IgD-negative memory B cell (primary cell): ENCODE measurements at regions not wholly inside any gene's neighbourhood (a gene's known extent, or its start where the extent isn't known, plus 50 kb on each side); places are given as distances from the start of the nearest gene placed in this dataset.
A peak's percentile ranks its signal among the peaks of the same experiment; 100 is the strongest.
"Not testable (repeated sequence)": the region's sequence is repeated elsewhere in the genome, so short reads cannot be mapped to it uniquely, and the experiment has no call there.

Experiments
- H3K27ac Mint-ChIP-seq, 3 donors: one replicate each; pipeline ENCODE4 v1.8.0; 2020 to 2022; ENCODE audit warnings: mild to moderate bottlenecking in 3 of 3, mixed read lengths in 3 of 3, moderate library complexity in 1 of 3
- H3K27me3 Mint-ChIP-seq: one replicate; pipeline ENCODE4 v1.8.0; 2021; ENCODE audit warnings: mixed read lengths
- H3K36me3 Mint-ChIP-seq: one replicate; pipeline ENCODE4 v1.8.0; 2020; ENCODE audit warnings: mild to moderate bottlenecking, mixed read lengths
- H3K4me1 Mint-ChIP-seq, 3 donors: one replicate each; pipeline ENCODE4 v1.8.0; 2020 to 2022; ENCODE audit warnings: mixed read lengths in 3 of 3, mild to moderate bottlenecking in 1 of 3
- H3K4me3 Mint-ChIP-seq, 4 donors: one replicate each; pipeline ENCODE4 v1.8.0; 2020 to 2022; ENCODE audit warnings: mild to moderate bottlenecking in 4 of 4, mixed read lengths in 4 of 4, moderate library complexity in 3 of 4
- H3K9me3 Mint-ChIP-seq, 3 donors: one replicate each; pipeline ENCODE4 v1.8.0; 2020 to 2021; ENCODE audit warnings: mixed read lengths in 3 of 3, mild to moderate bottlenecking in 1 of 3

- peak overlapping the region in 1 of 3 donors; percentile 59 for H3K27ac Mint-ChIP-seq
- not testable (repeated sequence) for H3K4me1 Mint-ChIP-seq, H3K27me3 Mint-ChIP-seq, H3K36me3 Mint-ChIP-seq, H3K4me3 Mint-ChIP-seq, H3K9me3 Mint-ChIP-seq
Measured at GRCh38 chr9:22508354-22508753, 61.7 kb downstream of the DMRTA1 start.

- H3K4me3 Mint-ChIP-seq = no peak overlapping the region
- no peaks in the 10 kb centered on the region for H3K27me3 Mint-ChIP-seq
- H3K9me3 Mint-ChIP-seq = peaks cover 0 to 4% (median 0%) of the 10 kb centered on the region in 3 donors
- no peaks in the 10 kb centered on the region for H3K4me1 Mint-ChIP-seq
- H3K27ac Mint-ChIP-seq = no peak overlapping the region
- peaks cover 2% of the 10 kb centered on the region for H3K36me3 Mint-ChIP-seq
Measured at GRCh38 chr9:22508790-22509189, 62.2 kb downstream of the DMRTA1 start.

DNA sequence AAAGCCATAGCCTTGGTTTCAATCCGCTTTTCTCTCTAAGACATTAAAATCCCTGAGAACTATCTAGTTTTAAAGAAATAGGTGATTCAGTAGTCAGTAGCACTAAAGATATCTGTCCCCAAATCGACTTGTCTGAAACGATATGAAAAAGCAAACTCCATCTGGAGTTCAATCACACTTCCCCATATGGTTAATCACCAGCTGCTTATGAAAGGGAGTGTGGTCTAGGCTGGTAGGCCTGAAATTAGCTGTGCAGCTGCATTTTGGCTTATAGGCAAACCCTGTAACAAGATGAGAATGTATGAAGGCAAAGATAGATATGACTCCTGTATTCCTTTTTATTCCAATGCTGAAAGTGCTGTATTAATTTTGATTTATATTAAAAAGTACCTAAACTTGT lies 65.9 kb downstream of the DMRTA1 start:
- Mint-ChIP-seq H3K9me3 (peaks cover 0 to 1% (median 0%) of the 10 kb centered on the region in 3 donors), H3K36me3 (peaks cover 2% of the 10 kb centered on the region), H3K4me1 (peaks cover 0 to 5% (median 0%) of the 10 kb centered on the region in 3 donors), H3K27ac (no peak overlapping the region), H3K4me3 (no peak overlapping the region), H3K27me3 (no peaks in the 10 kb centered on the region)

DNA sequence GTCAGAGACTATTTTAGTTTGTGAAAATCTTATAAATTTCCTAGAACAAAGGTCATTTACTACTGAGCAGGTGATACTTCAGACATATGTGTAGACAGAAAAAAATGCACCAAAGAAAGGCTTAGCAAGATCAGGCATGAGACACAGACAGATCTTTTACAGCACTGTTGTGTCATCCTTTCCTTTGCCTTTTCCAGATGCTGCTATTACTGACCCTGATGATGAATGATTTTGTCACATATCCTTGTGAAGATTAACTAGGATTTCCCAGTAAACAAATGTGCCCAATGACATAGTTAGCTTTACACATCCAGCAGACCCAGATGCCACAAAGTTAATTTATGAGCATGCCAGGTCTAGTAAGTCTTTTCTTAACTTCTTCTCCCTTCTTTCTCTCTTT lies 68.2 kb downstream of the DMRTA1 start:
- H3K36me3 Mint-ChIP-seq = peaks cover under 1% of the 10 kb centered on the region
- no peak overlapping the region for H3K27ac Mint-ChIP-seq
- no peaks in the 10 kb centered on the region for H3K9me3 Mint-ChIP-seq
- H3K4me1 Mint-ChIP-seq = peaks cover 0 to 5% (median 0%) of the 10 kb centered on the region in 3 donors
- no peak overlapping the region for H3K4me3 Mint-ChIP-seq
- H3K27me3 Mint-ChIP-seq = no peaks in the 10 kb centered on the region

DNA sequence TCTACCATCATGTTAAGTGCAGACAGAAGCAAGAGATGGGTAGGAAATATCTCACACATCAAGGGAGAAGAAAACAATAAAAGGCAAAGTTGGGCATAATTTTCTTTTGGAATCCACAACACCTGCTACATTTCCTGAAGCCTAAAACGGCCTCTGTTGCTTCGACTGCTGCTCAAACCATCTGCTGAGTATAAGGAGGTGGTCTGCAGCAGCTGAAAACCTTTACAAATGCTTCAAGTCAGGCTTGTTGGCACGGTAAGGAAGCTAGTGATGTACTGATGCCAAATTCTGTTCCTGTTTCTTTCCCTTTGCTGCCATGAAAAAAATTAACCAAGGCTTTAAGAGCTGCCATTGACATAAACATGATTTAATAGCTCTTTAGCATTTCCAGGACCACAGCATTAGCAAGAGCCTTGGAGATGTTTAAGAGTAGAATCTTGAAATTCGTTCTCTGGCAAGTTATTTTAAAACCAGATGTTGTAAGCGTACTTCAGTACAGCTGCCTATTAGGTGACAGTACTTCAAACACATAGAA lies 75.6 kb downstream of the DMRTA1 start:
- Mint-ChIP-seq H3K4me1 (peaks cover 0 to 1% (median 0%) of the 10 kb centered on the region in 3 donors), H3K36me3 (no peaks in the 10 kb centered on the region), H3K27ac (no peak overlapping the region), H3K27me3 (peaks cover 2% of the 10 kb centered on the region), H3K4me3 (no peak overlapping the region), H3K9me3 (peaks cover 0 to 2% (median 0%) of the 10 kb centered on the region in 3 donors)

DNA sequence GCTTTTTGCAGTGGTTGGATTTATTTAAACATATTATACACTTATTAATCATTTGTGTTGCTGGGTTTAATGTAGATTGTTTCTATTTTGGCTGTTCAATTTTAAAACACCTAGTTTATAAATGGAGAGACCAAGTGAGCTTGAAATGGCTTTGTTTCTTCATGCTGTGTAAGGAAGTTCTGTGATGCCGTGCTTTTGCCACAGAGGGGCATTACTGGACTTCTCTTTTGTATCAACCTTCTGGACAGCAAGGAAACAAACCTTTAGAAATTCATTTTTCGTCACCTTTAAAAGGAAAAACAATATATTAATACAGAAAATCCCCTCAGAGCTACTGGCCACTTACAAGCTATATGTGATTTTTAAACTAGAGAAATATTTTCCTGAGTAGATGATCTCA lies 81.9 kb downstream of the DMRTA1 start:
- Mint-ChIP-seq H3K4me3 (no peak overlapping the region), H3K4me1 (no peaks in the 10 kb centered on the region)

GRCh38 chr9:22529426-22530199 lies 83.0 kb downstream of the DMRTA1 start:
- H3K36me3 Mint-ChIP-seq = no peaks in the 10 kb centered on the region
- no peak overlapping the region for H3K4me3 Mint-ChIP-seq
- no peaks in the 10 kb centered on the region for H3K27me3 Mint-ChIP-seq
- H3K9me3 Mint-ChIP-seq = peaks cover 0 to 4% (median 0%) of the 10 kb centered on the region in 3 donors
- no peaks in the 10 kb centered on the region for H3K4me1 Mint-ChIP-seq
- no peak overlapping the region for H3K27ac Mint-ChIP-seq

More for the DNA sequence above, 81.9 kb downstream of the DMRTA1 start:
- no peaks in the 10 kb centered on the region for H3K36me3 Mint-ChIP-seq
- H3K27me3 Mint-ChIP-seq = no peaks in the 10 kb centered on the region
- no peak overlapping the region for H3K27ac Mint-ChIP-seq
- peaks cover 0 to 3% (median 0%) of the 10 kb centered on the region in 3 donors for H3K9me3 Mint-ChIP-seq

GRCh38 chr9:22535780-22536179 lies 89.2 kb downstream of the DMRTA1 start:
- Mint-ChIP-seq H3K27ac (no peak overlapping the region), H3K36me3 (no peaks in the 10 kb centered on the region), H3K4me1 (no peaks in the 10 kb centered on the region), H3K27me3 (no peaks in the 10 kb centered on the region), H3K4me3 (no peak overlapping the region), H3K9me3 (peaks cover 0 to 4% (median 0%) of the 10 kb centered on the region in 3 donors)

DNA sequence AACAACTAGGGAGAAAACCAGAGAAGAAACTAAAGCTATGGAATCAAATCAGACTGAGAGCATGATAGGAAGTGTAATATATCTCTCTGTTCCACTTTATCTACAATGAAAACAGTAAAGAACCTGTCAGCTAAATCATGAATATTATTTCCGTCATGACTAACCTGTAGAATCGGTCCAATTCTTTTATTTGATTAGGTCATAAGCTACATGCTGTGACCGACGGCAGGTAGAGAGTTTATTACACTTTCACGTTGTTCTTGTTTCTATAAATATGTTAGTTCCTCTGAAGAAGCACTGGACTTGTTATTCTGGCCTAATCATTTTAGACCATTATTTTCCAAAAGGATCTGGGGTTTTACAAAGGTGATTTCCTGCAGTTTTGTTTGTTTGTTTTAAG lies 91.1 kb downstream of the DMRTA1 start:
- Mint-ChIP-seq H3K4me3 (no peak overlapping the region), H3K4me1 (no peaks in the 10 kb centered on the region), H3K9me3 (peaks cover 0 to 4% (median 0%) of the 10 kb centered on the region in 3 donors), H3K27me3 (no peaks in the 10 kb centered on the region), H3K27ac (no peak overlapping the region), H3K36me3 (no peaks in the 10 kb centered on the region)

- no peaks in the 10 kb centered on the region for H3K27me3 Mint-ChIP-seq
- H3K36me3 Mint-ChIP-seq = no peaks in the 10 kb centered on the region
- H3K27ac Mint-ChIP-seq = no peak overlapping the region
- H3K4me3 Mint-ChIP-seq = no peak overlapping the region
- H3K9me3 Mint-ChIP-seq = peaks cover 0 to 1% (median 0%) of the 10 kb centered on the region in 3 donors
- H3K4me1 Mint-ChIP-seq = no peaks in the 10 kb centered on the region
Measured at GRCh38 chr9:22548625-22549024, 102.0 kb downstream of the DMRTA1 start.

- Mint-ChIP-seq H3K27me3 (no peaks in the 10 kb centered on the region), H3K36me3 (no peaks in the 10 kb centered on the region), H3K9me3 (peaks cover 2 to 26% (median 6%) of the 10 kb centered on the region in 3 donors), H3K27ac (no peak overlapping the region), H3K4me1 (no peaks in the 10 kb centered on the region), H3K4me3 (no peak overlapping the region)
Measured at GRCh38 chr9:22574740-22575139, 128.1 kb downstream of the DMRTA1 start.

- Mint-ChIP-seq H3K4me3 (no peak overlapping the region), H3K27ac (no peak overlapping the region), H3K36me3 (no peaks in the 10 kb centered on the region), H3K9me3 (peaks cover 0 to 16% (median 9%) of the 10 kb centered on the region in 3 donors), H3K27me3 (no peaks in the 10 kb centered on the region), H3K4me1 (no peaks in the 10 kb centered on the region)
Measured at GRCh38 chr9:22580788-22581187, 134.2 kb downstream of the DMRTA1 start.

DNA sequence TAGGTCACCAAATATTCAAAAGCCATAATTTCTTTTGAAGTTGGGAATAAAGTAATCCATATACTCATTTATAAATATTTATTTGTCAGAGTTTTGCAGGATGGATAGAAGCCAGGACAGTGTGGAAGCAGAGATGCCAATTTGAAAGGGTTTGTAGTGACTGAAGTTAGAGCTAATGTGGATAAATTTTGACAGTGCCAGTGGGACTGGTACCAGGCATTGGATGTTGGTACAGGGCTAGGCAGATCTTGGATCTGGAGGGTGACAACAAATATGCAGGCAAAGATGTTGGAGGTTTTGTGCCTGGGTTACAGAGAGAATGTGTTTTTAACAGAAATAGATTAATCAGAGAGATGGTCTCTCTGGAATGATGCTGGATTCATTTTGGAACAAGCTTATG lies 135.6 kb downstream of the DMRTA1 start:
- Mint-ChIP-seq H3K27me3 (no peaks in the 10 kb centered on the region), H3K9me3 (peaks cover 0 to 16% (median 9%) of the 10 kb centered on the region in 3 donors), H3K4me3 (no peak overlapping the region), H3K4me1 (no peaks in the 10 kb centered on the region), H3K27ac (no peak overlapping the region), H3K36me3 (no peaks in the 10 kb centered on the region)

DNA sequence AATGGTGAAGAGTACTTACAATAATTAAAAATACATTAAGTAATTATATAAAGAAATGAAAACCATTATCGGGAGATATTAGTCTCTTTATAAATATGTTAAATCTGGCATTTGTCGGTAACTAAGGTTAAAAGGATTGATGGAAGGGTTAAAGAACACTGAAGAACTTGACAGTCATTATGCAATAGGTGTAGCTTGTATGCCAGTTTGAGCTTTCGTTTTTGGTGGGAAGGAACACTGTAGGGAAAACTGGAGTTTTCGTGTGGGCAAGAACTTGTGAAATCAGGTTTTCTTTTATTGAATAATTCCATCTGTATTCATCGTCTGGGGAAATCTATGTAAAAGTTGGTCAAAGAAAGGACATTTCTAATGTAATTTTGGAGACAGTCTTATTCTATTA lies 142.3 kb downstream of the DMRTA1 start:
- H3K36me3 Mint-ChIP-seq = no peaks in the 10 kb centered on the region
- H3K4me3 Mint-ChIP-seq = no peak overlapping the region
- H3K9me3 Mint-ChIP-seq = peaks cover 0 to 3% (median 0%) of the 10 kb centered on the region in 3 donors
- H3K27me3 Mint-ChIP-seq = no peaks in the 10 kb centered on the region
- H3K27ac Mint-ChIP-seq = no peak overlapping the region
- H3K4me1 Mint-ChIP-seq = no peaks in the 10 kb centered on the region

- Mint-ChIP-seq H3K9me3 (peaks cover 0 to 3% (median 0%) of the 10 kb centered on the region in 3 donors), H3K36me3 (peaks cover 2% of the 10 kb centered on the region), H3K27ac (no peak overlapping the region), H3K4me1 (no peaks in the 10 kb centered on the region), H3K4me3 (no peak overlapping the region), H3K27me3 (no peaks in the 10 kb centered on the region)
Measured at GRCh38 chr9:22590336-22591033, 143.9 kb downstream of the DMRTA1 start.
